Activated CD4-positive, alpha-beta T cell treated with anti-CD3 and anti-CD28 coated beads, Interleukin-2, Interleukin-4, amounts not matched to agents 100 ng/mL and 50 ng/mL, durations not matched to agents 16 hours and 8 hours (primary cell): ENCODE measurements at regions not wholly inside any gene's neighbourhood (a gene's known extent, or its start where the extent isn't known, plus 50 kb on each side); places are given as distances from the start of the nearest gene placed in this dataset.

Experiments
- DNase-seq: peaks from one replicate; pipeline ENCODE4 v3.0.0-alpha.2; 2020; ENCODE audit warnings: low spot score

GRCh38 chr2:180058993-180059392 is 51.9 kb upstream of the CWC22 start:
- DNase-seq, result no peak

- DNase-seq, result no peak
Measured at GRCh38 chr2:180057706-180058412, 50.8 kb upstream of the CWC22 start.
